ENCODE measurements at regions not wholly inside any gene's neighbourhood (a gene's known extent, or its start where the extent isn't known, plus 50 kb on each side); places are given as distances from the start of the nearest gene placed in this dataset.
A peak's percentile ranks its signal among the peaks of the same experiment; 100 is the strongest.

DNA sequence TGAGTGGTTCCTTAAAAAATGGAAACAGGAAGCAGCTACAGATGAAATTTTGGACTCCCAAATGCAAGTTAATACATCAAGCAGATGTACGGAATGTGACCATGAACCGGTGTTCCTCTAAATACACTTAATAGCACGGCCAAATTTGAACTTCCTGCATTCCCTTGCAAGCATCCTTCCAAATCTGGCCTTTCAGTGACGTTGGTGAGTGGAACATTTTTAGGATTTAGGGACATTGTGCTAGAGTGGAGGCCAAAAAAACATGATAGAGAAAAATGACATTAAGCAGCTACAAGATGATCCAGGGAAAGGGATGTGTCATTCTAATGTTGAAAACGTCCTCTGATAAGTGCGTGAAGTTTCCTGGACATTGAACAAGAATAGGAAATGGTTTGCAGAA lies 62.1 kb downstream of the CTAGE1 start:
- no peak for DNase-seq

DNA sequence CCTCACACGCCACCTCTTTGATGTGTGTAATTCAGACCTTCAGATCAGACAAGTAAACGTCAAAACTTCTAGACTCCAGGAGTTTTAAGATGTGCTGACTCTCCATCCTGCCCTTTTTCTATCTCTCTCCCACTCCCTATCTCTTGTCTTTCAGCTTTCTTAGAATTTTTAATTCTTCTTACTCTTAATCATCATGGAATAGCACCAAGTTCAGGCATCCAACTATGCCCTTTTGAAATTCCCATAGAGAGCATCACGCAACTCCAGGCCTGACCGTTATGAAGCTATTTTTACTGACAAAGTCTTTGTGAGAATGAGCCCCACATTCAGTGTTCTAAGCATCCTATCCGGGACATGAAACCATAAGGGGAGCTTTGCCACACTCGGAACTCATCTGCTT lies 62.6 kb downstream of the CTAGE1 start:
- no peak for DNase-seq

DNA sequence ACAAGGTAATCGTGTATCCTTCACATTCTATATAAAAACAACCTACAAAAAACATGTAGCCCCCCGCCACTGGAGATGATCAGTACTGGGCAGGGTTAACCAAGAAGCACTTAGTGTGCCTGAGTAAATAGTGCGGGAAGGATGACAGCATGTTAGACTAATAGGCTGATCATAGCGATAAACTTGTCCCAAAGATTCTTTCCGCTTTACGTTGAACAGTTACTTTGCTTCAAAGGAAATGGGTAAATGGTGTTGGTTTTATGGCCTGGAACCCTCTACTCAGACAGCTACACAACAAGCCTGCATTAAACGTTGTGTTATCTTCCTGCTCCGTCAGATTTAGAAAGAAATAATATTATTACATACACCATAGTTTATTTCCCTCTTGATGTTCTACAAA lies 67.7 kb downstream of the CTAGE1 start:
- DNase-seq, result no peak

DNA sequence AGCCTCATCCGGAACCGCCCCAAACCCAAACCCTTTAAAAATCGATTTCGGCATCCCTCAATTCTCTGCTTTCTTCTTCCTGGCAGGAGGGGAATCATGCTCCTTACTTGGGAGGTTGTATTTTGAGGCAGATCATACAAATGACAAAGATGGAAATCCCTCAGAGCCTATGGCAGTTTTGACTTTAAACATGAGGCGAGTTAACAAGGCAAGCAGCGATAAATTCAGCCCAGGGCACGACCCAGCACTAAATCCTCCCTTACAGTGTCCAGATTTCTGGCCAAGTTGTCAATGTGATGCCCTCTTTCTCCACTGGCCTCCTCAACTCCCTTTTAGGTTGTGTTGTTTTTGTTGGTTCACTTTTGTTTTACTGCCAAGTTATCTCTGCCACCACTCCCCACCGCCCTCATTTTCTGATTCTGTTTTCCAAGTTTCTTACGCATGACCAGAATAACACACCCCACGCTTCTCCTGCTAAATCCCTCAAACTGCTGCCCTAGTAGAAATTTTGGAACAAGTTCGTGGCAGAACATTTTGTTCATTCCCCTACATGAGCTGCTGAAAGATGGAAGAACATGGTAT lies 68.3 kb downstream of the CTAGE1 start:
- DNase-seq, result no peak

DNA sequence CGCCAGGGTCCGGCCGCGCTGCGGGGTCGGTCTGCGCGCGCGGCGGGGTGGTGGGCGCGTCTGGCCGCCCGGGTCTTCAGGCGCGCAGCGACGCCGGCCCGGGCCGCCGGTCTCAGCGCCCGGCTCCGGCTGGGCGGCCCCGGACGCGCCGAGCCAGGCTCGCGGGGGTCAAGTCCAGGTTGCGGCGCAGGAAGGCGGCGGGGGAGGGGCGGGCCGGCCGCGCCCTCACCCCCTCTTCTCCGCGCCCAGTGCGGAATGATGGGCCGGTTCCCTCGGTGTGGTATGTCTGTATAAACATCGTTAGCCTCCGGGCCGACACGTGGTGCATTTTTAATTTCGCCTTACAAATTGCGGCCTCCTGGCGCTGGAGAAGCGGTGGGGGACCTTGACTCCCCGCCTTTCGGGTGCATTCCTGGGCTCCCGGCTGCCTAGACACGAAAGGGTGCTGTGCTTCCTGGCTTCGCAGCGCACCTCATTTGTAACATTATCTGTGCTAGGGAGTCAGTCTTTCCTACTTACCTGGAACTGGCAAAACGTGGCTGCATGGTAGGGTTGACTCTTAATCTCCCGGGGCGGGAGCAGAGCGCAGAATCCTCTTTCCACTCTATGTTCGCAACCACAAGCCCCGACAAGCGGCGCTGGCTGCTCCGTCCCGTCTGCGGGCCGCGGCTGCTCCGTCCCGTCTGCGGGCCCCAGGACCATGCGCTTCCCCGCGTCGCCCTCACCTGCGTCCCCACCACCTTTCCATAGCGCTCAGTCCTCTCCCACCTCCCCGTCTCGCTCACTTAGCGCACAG lies 69.0 kb downstream of the CTAGE1 start:
- DNase-seq, result no peak

DNA sequence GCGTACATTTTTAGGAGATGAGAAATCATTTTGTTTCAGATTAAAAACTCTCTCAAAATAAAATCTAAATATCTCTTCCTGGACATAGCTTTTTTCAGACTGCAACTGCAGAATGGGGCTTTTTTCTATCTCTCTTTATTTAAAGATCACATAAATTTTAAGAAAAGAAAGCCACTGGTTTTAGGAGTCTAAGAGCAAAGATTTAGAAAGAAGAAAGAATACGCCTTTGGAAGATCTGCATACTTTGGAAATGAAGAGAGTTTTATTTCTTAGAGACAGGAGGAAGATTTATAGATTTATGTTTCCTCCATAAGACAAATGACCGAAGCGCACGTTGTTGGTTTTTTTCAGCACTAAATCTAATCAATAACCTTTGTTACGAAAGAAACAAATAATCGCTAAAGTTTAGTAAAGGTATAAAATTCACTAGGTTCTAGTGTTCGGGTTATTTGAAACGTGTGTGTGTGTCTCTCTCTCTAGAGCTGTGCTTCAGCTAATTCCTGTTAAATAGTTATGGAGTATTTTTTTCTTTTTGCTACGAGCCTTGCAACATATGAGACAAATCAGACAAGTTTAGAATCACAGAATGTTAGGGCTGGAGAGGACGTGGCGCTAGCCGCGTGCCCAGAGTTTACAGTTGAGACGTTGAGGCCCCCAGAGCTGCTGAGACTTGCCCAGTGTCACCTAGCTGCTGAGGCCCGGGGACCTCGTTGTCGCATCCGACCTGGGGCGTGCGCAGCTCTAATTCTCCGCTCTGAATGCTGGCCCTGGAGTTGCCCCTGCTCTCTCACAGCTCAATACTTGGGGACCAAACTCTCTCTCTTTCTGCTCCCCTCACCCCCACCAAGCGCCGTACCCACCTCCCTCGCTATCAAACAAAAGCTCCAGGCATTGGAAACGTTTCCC lies 69.9 kb downstream of the CTAGE1 start:
- no peak for DNase-seq

DNA sequence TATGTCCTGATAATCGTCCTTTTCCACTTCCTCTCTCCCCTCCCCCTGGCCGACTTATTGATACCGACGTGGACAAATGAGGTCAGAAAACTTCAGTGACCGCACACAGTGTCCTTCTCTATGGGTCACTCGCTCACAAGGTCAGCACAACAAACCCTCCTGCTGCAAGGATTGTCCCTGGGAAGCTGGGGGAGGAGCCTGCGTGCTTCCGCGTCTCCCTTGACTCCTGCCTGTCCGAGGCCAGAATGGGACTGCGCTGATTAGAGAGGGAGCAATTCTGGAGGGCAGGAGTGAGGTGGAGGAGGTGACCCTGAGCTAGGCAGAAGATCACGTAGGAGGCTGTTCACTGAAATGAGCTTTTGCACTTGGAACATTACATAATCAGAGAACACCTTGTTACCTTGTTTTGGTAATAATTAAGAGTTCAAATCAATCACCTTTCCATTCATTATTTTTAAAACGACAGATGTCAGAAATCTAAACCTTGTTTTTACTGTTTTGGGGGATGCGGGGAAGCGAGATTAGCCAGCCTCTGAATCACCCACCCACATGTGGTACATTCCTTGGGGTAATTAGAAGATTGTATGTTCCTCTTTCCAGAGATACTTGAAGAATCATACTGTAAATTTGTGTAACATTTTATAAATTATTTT lies 70.6 kb downstream of the CTAGE1 start:
- DNase-seq, result no peak

DNA sequence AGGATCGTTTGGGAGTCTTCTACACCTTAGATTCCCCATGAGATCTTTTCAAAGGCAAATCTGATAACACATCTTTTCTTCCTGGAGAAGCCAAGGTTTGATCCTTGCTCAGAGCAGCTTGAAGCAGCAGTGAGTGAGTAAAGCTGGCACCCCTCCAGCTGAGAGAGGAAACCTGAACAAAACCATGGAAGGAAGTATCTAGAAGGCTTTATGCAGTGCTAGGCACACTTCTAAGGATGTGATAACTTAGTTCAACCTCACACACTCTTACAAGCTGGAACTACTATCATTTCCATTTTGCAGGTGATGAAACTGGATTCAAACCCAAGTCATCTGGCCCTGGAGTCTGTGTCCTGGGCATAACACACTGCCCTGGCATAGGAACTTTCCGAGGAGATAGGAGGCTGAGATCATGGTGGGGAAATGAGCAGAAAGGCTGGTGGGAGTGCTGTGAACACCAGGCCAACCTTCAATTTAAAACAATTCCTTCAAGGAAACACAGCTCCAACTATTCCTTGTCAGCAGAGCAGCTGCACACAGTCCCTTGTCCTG lies 71.2 kb downstream of the CTAGE1 start:
- DNase-seq, result no peak

DNA sequence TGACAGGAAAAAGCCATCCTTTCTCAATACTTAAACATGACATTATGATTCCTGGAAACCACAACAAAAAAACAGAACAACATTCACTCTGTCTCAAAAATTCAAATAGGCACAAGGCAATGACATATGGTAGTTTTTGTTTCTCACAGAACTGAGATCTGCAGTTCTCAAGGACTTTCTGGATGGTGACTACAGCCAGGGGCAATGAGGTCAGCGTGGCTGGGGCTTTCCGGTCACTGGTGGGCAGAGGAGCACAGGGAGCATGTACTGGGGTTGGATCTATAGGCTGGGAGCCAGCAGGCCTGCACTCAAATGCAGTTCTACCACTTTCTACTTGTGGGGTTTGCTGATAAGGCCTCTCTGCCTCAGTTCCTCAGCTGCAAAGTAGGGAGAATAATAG lies 72.0 kb downstream of the CTAGE1 start:
- no peak for DNase-seq

DNA sequence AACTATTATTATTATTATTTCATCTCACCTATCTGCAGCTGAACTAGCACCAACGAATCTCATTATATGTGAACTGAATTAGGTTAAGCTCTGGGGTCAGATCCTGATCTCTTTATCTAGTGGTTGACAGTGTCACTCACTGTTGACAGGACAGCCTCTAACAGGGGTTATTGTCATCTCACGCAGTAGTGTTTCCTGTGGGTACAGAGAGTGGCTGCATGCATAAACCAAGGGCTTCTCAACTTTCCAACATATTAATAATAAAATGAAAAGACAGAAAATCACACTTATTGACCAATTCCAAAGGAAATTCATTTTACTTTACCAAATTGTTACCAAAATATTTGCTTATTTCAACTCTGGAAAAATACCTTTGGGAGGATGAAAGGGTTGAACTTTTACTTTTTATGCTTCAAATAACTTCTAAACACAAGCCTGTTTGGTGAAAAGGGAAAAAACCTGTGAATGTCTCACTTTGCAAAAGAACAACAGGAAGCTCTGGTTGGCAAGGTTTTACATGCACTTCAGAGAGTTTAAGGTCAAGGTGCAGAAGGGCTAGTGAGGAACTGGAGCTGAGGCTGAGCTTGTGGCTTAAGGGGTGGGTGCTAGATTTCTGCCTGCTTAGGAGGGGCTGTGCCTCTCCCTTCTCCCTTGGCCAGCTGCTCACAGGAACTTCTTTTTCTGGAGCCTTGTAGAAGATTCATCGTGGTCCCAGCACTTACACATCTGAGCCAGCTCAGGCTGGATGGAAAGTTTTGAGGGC lies 72.6 kb downstream of the CTAGE1 start:
- no peak for DNase-seq

DNA sequence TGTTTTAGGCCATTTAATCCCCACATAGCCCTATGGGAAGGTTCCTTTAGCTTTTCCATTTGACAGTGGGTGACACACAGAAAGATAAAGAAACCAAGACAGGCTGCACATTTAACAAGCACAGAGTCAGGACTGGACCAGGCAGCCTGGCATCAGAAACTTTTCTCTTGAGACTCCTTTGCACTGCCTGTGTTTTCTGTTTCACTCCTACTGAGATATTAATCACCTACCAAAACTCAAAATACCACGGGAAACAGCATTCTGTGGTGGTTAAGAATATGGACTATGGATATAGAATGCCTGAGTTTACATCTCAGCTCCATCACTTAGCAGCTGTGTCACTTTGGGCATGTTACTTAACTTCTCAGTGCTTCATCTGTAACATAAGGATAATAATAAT lies 73.3 kb downstream of the CTAGE1 start:
- DNase-seq, result no peak

DNA sequence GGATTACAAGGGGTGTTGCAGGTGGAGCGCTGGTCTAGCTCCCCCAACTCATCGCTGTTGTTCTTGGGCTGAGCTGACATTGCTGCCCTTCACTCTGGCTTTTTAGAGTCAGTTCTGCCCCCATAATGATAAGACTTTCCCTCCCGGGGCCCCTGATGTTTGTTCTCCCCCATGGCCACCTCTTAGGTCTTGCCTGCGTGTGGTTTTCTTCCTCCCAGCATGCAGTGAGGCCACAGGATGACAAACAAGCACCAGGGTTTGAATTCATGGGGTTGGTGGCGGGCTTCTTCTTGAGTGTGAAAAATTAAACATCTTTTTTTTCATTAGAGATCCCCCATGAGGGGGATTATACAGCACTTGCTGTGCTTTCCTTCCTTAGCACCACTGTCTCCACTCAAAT lies 74.1 kb downstream of the CTAGE1 start:
- no peak for DNase-seq

DNA sequence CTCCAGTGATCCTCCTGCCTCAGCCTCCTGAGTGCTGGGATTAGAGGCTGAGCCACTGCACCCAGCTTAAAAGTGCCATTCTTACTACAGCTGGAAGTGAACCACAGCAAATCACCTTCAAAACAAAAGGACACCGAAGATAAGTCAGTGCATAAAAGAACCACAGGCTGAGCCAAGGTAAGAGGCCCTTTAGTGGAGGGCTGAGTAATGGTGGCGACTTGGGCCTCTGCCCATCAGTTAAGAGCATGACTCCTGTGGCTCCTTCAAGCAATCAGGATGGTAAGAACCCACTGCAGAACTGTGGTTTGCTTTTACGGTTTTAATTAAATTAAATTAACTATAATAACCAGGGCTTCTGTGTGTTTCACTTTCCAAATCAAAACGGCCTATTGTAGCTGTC lies 75.1 kb downstream of the CTAGE1 start:
- peak; percentile 28 for DNase-seq

DNA sequence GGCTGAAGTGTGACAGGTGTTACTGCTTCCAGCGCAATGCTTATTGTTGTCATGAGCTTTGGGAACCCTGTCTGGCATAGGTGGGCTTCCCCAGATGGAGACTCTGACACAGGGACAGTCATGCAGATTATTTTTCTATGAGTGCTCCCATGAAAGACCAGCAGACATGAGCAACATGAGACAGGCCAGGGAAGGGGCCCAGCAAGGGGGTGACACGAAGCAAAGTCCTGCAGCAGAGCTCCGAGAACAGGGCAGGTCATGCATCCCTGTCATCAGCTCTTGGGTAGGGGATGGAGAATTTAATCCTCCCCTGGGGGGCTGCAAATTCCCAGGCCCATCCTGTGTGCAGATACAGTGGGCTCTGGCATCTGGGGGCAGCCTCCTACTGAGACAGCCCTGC lies 77.4 kb downstream of the CTAGE1 start:
- DNase-seq, result no peak

DNA sequence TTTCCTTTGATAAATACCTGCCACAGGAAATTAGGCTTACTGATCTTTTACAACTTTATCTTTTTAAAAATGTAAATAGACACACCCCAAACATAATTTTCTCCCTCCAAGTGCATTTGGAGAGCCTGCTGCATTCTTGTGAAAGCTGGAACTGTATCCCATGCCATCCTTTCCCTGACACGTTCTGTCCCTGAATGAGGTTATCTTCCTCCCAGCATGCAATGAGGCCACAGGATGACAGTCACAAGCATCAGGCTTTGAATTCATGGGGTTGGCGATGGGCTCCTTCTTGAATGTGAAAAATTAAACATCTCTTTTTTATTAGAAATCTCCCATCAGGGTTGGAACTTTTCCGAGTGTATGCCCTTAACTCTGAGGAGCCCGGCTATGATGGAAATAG lies 77.8 kb downstream of the CTAGE1 start:
- DNase-seq, result no peak

DNA sequence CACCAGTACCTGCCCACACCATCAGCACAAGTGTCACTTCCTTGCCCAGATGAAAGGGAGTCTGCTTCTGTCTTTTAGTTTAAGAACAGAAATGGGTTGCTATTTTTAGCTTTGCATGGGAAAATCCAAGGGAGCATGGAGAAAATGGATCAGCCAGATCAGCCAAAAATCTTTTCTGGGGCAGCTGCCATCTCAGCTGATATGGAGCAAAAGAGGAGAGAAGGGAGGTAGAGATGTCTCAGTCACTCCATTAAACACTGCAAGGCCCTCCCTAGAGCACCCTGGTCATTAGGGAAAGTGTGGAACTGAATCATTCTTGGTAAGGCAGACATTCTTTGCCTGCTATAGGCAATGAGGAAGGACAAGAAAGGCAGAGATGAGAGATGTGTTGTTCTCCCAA lies 79.9 kb downstream of the CTAGE1 start:
- no peak for DNase-seq

DNA sequence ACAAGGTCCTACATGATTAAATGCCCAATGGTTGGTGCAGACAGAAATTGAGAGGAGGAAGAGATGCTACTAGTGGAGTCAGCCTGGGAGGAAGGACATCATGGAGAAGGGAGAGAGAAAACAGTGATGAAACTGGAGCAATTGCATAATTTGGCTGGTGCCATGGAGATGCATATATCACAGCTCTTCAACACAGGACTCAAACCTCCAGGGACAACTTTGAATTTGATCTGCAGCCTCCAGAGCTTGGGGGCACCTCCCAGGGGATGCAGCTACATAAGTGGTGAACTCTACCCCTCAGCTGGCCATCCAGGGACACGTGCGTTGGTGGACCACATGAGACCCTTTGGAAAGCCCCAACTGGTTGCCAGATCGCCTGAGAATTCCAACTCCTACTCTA lies 80.4 kb downstream of the CTAGE1 start:
- DNase-seq, result no peak

DNA sequence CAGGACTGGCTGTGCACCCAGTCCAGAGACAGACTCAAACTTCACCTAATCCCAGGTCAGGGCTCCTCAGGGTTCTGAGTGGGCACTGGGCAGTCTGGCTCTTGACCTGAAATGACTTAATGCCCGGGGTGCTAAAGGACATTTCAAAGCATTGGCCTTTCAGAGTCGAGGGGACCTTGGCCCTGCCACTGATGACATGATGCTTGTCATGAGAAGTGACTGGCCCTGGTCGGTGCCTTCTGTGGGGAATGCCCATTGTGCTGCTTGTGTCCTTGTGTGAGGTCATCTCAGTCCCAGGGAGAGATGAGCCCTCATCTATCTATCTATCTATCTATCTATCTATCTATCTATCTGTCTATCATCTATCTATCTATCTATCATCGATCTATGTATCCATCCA lies 81.3 kb downstream of the CTAGE1 start:
- no peak for DNase-seq

DNA sequence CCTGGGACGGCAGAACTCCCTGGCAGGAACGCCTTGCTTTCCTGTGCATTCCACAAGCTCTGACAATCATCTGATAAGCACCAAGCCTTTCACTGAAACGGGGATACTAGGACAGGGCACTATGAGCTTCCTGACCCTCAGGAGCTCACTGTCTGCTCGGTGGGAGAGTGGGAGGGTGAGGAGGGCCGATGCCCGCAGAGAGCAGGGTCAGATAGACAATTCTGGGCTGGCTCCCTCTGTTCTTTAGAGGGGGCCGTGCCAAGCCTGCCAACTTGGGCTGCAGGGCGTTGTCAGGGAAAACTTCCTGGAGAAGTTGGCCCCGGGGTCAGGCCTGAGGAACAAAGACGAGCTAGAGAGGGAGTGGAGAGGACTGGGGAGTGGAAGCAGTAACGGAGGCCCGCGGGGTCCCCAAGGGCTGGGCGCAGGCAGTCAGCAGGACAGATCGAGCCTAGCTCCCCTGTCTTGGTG lies 82.0 kb downstream of the CTAGE1 start:
- no peak for DNase-seq

DNA sequence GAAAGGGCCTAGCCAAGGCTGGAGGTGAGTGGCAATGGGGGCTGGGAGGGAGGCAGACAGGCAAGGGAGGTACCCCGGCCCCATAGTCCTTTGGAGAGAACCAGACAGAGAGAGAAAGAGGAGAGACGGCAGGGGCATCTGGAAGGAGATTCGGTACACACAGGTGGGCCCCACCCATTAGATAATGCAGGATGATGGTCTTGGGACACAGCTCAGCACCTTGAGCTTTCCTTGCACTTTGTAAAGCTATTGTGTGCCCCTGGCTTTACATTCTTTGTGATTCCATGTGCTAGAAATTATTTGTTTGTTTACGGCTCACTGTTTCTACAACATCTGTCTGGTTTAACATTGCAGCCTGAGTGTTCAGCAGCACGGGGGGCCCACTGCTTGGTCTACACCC lies 83.1 kb downstream of the CTAGE1 start:
- no peak for DNase-seq

DNA sequence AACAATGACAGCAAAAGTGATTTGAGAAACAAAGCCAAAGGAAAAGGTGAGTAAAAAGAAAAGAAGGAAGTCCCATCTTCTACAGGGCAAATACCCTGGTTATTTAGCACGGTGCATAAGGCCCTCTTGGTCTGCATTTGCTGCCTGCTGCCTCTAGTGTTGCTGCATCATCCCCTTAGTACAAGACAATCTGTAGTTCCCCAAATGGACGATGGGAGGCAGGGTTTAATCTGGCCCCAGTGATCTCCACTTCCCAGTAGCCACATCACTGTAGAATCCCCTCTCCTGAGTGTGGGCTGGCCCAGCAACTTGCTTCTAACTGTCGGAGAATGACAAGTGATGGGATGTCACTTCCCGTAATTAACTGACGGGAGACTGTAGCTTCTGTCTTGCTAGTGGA lies 85.1 kb downstream of the CTAGE1 start:
- DNase-seq, result no peak

DNA sequence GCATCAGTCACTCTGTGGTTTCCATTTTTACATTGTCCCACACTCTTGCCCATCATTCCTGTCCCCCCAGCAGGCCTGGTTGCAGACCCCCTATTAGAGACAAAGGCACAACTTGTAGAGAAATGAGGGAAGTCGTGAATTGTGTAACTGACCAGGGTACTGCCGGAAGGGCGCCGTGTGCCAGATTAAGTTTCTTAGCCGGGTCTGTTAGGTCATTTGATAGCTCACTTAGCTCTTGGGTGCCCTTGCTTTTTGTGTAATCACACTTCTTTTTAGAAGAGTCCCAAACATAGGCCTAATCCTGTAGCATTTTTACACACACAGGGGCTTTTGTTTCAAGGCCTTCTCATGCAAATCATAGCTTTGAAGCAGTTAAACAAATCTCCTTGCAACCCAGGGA lies 87.2 kb downstream of the CTAGE1 start:
- DNase-seq, result no peak

Measured in amniotic stem cell (primary cell).